Effector CD4-positive, alpha-beta T cell (primary cell): ENCODE measurements at regions not wholly inside any gene's neighbourhood (a gene's known extent, or its start where the extent isn't known, plus 50 kb on each side); places are given as distances from the start of the nearest gene placed in this dataset.

ENCODE experiments used
- DNase-seq: peaks from one replicate; pipeline ENCODE4 v3.0.0-alpha.2; 2020

- no peak for DNase-seq
Observed at GRCh38 chr6:147765541-147765940, 257.1 kb downstream of the SAMD5 start.

DNA sequence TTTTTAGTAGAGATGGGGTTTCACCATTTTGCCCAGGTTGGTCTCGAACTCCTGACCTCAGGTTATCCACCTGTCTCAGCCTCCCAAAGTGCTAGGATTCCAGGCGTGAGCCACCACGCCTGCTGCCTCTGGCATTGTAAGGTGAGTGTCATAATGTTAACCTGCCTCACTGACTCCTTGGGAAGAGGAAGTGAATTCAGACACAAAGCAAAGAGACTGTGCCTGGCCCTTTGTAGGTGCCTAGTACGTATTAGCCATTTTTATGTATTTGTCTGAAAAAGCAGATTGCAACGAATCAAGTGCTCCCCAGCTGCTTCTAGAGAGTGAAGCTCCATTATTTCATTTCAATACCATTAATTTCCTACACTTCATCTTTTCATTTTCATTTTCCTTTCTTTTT, 260.5 kb downstream of the SAMD5 start:
- DNase-seq = no peak

DNA sequence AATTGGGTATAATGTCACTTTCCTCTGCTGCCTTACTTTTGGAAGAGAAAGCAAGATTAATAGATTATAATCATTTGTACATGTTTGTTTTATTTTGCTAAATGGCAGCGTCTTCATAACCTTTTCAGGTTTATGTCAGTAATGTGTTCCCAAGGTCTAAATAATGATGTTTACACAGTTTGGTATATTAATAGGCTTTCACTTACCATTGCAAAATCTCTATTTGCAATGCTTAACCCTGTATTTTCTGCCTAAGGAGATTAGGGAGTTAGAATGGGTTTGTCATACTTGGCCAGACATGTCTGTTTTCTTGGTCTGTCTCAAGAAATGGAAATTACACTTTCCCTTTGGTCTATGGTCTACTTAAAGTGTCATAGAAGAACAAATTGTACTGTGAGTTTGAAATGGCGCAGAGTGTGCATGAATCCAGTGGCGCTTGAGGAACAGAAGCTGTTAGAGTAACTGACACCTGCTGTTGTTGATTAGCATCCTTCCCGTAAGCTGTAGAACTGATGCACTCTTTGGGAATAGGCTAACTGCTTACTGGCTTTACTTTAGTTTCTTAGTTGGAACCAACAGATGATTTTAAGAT, 261.1 kb downstream of the SAMD5 start:
- DNase-seq = no peak

DNA sequence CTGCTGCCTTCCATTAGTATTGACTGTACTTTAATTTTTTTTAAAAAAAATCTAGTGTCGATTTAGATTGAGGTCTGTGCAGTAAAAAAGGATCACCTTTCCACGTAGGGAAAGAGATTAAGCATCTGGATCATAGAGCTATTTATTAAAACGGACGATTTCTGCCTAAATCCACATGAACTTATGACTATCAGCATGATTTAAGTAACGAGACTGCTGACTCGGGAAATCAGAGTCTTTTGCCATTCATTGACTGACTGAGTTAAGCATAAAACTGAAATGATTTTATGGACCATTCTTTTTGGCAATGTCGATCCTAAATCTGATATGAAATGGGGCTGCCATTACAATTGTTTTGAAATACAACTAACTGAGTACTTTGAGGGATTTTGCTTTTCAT, 261.7 kb downstream of the SAMD5 start:
- no peak for DNase-seq

GRCh38 chr6:147772724-147773123, 264.2 kb downstream of the SAMD5 start:
- no peak for DNase-seq

DNA sequence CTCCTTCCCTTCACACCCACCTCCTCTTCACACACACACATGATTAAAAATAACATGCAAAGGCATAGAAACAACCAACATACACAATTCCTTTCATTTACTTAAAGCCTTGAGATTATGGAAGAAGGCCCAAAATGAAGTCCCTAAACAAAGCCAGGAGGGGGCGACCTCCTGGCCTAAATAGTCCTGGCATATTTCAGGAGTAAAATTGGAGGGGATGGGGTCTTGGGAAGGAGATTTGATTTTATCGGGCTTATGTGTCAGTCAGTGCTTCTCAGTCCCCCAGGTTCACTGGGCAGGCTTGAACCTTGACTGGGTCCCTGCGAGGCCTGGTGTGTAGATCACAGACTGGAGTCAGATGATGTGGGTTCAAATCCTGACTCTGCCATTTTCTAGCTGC, 266.4 kb downstream of the SAMD5 start:
- DNase-seq = no peak

DNA sequence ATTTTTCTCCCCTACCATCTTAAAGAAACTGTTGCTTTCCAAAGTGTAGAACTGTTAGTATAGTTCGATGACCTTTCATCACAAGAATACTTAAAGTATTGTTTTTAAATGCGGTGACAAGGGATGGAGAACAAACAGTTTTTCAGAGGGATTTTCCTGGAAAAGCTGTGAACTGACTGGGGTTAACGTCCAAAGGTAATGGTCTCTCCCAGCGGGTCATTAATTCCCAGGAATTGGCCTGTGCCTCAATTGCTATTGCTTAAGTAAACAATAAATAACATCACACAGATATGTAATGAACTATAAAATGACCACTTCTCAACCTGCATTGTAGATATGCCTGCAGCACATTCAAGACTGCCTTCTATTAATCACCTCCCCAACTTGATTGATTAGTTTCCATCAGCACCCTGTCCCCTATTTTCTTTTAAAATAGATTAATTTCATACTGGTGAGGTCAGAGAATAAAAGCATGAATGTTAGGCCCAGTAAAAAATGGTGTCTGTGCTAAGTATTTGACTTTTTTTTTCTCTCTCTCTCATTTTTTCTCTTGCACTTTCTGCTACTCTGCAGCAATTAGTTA, 268.2 kb downstream of the SAMD5 start:
- no peak for DNase-seq

DNA sequence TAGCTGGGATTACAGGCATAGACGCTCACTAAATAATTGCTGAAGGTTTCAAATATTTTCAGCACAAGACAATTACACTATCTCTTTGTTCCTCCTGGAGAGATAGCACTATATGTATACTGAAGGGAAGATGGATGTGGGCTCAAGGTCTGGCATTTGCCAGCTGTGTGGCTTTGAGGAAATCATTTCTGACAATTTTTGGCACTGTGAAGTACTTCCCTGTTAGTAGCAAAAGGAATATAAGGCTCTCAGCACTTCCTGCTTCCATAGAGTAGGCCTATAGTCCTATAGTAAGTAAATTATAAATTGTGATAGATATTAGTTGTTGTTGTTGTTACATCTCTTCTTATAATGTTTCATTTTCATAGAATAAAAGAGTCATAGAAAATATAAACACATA, 271.1 kb downstream of the SAMD5 start:
- DNase-seq = no peak

- no peak for DNase-seq
Observed at GRCh38 chr6:147782302-147782701, 273.8 kb downstream of the SAMD5 start.

GRCh38 chr6:147784371-147784770, 275.9 kb downstream of the SAMD5 start:
- no peak for DNase-seq

DNA sequence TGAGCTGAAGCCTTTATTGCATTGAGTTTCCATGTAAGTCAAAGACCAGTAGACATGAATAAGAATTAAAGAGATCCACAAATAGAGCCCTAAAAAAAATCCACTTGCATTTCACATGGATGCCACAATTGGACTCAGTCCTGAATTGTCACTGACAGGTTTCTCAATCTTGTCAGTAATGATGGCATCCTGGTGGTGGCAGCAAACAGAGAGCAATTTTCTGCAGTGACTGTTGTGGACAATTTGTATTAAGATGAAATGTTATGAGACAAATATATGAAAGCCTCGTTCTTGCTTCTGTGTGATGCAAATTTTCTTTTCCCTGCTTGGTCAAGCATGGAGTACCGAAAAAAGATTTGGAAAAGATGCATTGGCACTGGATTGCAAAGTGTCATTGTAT, 278.9 kb downstream of the SAMD5 start:
- DNase-seq = no peak

GRCh38 chr6:147789430-147789947, 281.0 kb downstream of the SAMD5 start:
- no peak for DNase-seq

GRCh38 chr6:147793871-147794643, 285.6 kb downstream of the SAMD5 start:
- DNase-seq = no peak

GRCh38 chr6:147802459-147802858, 294.0 kb downstream of the SAMD5 start:
- DNase-seq = no peak

DNA sequence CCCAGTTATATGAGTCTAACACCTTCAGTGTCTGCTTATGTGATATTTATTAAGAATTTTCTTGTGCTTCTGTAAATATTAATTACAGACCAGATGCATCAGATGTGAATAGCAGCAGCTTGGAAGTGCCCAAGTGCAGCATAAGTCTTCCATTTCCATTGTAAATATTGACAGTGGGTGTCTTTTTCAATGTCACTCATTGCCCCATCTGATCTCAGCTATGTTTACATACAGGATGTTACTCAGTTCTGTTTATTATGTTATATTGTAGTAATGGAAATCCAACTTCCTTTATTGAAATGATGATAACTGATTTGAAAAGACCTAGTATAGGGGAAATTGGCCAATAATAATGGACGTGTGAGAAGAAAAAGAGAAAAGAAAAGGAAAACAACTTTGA, 296.7 kb downstream of the SAMD5 start:
- no peak for DNase-seq

DNA sequence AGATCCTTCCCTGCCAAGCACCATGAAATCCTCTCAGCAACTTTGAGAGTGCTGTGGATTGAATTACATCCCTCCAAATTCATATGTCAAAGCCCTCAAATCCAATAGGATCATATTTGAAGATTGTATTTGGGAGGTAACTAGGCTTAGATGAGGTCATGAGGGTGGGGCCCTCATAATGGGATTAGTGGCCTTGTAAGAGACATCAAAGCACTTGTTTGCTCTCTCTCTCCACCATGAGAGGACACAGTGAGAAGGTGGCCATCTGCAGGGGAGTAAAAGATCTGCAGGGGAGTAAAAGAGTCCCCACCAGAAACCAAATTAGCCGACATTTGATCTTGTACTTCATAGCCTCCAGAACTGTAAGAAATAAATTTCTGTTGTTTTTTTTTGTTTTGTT, 298.2 kb downstream of the SAMD5 start:
- no peak for DNase-seq

- no peak for DNase-seq
Observed at GRCh38 chr6:147808640-147809039, 300.1 kb downstream of the SAMD5 start.

DNA sequence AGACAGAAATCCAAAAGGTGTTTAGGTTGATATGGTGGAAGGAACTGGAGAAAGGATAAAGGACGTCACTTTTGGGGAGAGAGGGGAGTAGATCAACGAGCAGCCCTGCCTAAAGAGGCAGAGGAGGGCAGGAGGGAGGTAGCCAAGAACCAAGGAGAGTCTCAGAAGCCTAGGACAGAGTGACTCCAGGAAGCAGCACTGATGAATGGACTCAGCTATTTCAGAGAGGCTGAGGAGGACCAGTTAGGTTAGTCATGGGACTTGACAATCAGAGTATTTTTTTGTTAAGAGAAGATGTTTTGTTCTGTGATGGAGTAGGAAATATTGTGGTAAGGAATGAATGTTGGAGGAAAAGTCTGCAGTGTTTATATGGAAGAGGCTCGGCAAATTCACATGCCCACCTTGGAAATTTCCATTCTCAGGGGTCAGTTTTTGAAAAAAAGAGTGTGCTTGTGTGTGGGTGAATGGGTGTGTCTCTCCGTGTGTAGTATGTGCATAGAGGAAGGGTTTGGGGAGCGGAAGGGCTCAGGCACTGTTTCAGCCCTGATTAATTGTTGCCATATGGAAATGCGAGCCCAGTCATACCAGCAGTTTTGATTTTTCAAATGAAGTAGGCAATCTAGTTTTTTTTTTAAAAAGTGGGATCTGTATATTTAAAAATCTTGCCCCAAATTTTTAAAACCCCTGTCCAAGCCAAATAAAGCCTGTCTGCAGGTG, 303.6 kb downstream of the SAMD5 start:
- no peak for DNase-seq

DNA sequence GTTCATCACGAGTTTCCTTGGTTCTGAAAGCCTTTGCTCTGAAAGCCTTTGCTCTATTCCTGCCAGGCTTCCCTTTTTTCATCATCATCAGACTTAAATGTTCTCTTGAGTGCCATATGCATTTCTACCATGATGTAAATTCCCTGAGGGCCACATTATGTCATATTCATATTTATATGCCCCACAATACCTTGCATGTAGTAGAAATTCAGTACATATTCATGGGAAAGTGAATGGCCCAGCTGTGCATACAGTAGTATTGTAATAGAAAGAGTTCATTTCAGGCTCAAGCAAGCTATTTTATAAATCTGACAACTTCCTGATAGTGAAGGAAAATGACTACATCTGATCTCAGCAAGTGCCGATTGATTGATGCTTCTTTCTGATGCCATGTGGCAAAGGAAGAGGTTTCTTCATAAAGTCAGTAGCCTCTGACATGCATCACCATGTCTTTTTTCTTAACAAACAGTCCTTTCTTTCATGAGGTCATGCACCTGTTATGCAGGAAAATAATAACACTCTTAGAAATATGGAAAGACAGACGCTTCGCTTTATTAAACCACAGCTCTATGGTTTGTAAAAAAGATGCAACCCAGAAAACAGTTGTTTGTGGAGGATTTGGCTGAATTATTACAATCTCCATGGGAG, 308.7 kb downstream of the SAMD5 start:
- DNase-seq = no peak

- DNase-seq = no peak
Observed at GRCh38 chr6:147820520-147820919, 312.0 kb downstream of the SAMD5 start.

DNA sequence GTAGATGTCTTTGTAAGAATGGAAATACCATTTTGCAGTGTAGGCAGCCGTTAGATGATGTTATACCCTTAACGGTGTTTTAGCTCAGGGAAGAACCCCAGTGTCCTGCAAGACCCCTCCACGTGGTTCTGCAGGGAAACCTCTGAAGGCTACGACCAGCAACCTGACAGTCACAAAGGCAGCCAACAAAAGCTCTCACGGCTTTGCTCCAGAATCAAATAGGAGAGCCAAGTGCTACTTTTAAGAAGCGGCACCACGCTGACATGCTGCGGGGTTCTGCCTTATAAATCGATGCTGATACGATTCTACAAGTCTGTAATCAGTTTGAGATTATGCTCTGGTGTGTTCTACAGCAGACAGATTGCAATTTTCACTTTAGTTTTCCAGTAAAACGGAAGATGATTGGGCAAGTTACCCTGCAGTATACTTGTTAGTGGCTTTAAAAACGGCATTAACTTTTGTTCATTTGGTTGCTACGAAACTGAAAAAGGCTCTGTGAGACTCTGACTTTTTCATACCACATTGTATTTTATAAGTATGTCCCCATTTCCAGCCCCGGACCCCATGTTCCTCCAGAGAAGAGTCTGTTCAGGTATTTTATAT, 312.9 kb downstream of the SAMD5 start:
- DNase-seq = no peak

- DNase-seq = no peak
Observed at GRCh38 chr6:147823936-147824335, 315.4 kb downstream of the SAMD5 start.

- no peak for DNase-seq
Observed at GRCh38 chr6:147825848-147826247, 317.4 kb downstream of the SAMD5 start.
